H9 (cell line): ENCODE measurements at regions not wholly inside any gene's neighbourhood (a gene's known extent, or its start where the extent isn't known, plus 50 kb on each side); places are given as distances from the start of the nearest gene placed in this dataset.

ENCODE experiments used
- DNase-seq: peaks from one replicate; pipeline ENCODE4 v3.0.0-alpha.2; 2017
- H2AFZ ChIP-seq: one replicate; pipeline ENCODE4 v1.6.1; 2013; ENCODE audit warnings: mild to moderate bottlenecking, low read length, control low read depth, moderate library complexity
- H2AK5ac ChIP-seq: 2 replicates; pipeline ENCODE4 v1.6.1; 2013; ENCODE audit warnings: low read length, control low read depth, mixed read lengths; ENCODE audit not compliant: insufficient read length
- H2BK120ac ChIP-seq: one replicate; pipeline ENCODE4 v1.6.1; 2013; ENCODE audit warnings: low read depth, mild to moderate bottlenecking, low read length, control low read depth, inconsistent platforms; ENCODE audit not compliant: poor library complexity, severe bottlenecking
- H2BK12ac ChIP-seq: 2 replicates; pipeline ENCODE4 v1.6.1; 2013; ENCODE audit warnings: low read length, control low read depth, mixed read lengths, low read depth; ENCODE audit not compliant: insufficient read length
- H2BK15ac ChIP-seq: 2 replicates; pipeline ENCODE4 v1.6.1; 2013; ENCODE audit warnings: low read depth, low read length, control low read depth
- H2BK20ac ChIP-seq: one replicate; pipeline ENCODE4 v1.6.1; 2013; ENCODE audit warnings: low read depth, mild to moderate bottlenecking, low read length, control low read depth, inconsistent platforms; ENCODE audit not compliant: poor library complexity, severe bottlenecking
- H2BK5ac ChIP-seq: 2 replicates; pipeline ENCODE4 v1.6.1; 2013; ENCODE audit warnings: low read length, control low read depth, mixed read lengths; ENCODE audit not compliant: insufficient read length
- H3K14ac ChIP-seq: 2 replicates; pipeline ENCODE4 v1.6.1; 2013; ENCODE audit warnings: low read length, control low read depth; ENCODE audit not compliant: insufficient read depth
- H3K18ac ChIP-seq: 2 replicates; pipeline ENCODE4 v1.6.1; 2013; ENCODE audit warnings: low read depth, mild to moderate bottlenecking, mixed read lengths, low read length, control low read depth; ENCODE audit not compliant: insufficient read length
- H3K23ac ChIP-seq: 2 replicates; pipeline ENCODE4 v1.6.1; 2013; ENCODE audit warnings: low read length, control low read depth, mixed read lengths, low read depth; ENCODE audit not compliant: insufficient read length
- H3K23me2 ChIP-seq: 2 replicates; pipeline ENCODE4 v1.6.1; 2013; ENCODE audit warnings: low read depth, mild to moderate bottlenecking, mixed read lengths, low read length, control low read depth; ENCODE audit not compliant: insufficient read length, poor library complexity, severe bottlenecking
- H3K27ac ChIP-seq: 2 replicates; pipeline ENCODE4 v1.5.1; 2013; ENCODE audit warnings: low read length, control low read depth, mixed read lengths, low read depth; ENCODE audit not compliant: insufficient read length
- H3K27me3 ChIP-seq: 2 replicates; pipeline ENCODE4 v1.6.1; 2013; ENCODE audit warnings: low read length, control low read depth, inconsistent platforms; ENCODE audit not compliant: insufficient read depth
- H3K4ac ChIP-seq: 2 replicates; pipeline ENCODE4 v1.6.1; 2013; ENCODE audit warnings: low read depth, mild to moderate bottlenecking, control low read depth, inconsistent platforms, low read length, moderate library complexity
- H3K4me1 ChIP-seq: 2 replicates; pipeline ENCODE4 v1.6.1; 2013; ENCODE audit warnings: low read length, control low read depth, inconsistent platforms; ENCODE audit not compliant: insufficient read depth
- H3K4me2 ChIP-seq: 2 replicates; pipeline ENCODE4 v1.6.1; 2013; ENCODE audit warnings: low read length, control low read depth, mixed read lengths; ENCODE audit not compliant: insufficient read length, insufficient read depth
- H3K56ac ChIP-seq: 2 replicates; pipeline ENCODE4 v1.6.1; 2013; ENCODE audit warnings: low read depth, mild to moderate bottlenecking, mixed read lengths, low read length, control low read depth; ENCODE audit not compliant: insufficient read length
- H3K79me1 ChIP-seq: 2 replicates; pipeline ENCODE4 v1.6.1; 2013; ENCODE audit warnings: low read depth, mild to moderate bottlenecking, moderate library complexity, low read length, control low read depth, inconsistent platforms; ENCODE audit not compliant: insufficient read depth, poor library complexity, severe bottlenecking
- H3K79me2 ChIP-seq: 2 replicates; pipeline ENCODE4 v1.6.1; 2013; ENCODE audit warnings: low read length, control low read depth, inconsistent platforms; ENCODE audit not compliant: insufficient read depth
- H3K9ac ChIP-seq: 2 replicates; pipeline ENCODE4 v1.6.1; 2013; ENCODE audit warnings: low read length, control low read depth, mixed read lengths; ENCODE audit not compliant: insufficient read length; ENCODE audit errors: extremely low read depth
- H3K9me3 ChIP-seq: one replicate; pipeline ENCODE4 v1.6.1; 2013; ENCODE audit warnings: low read depth, low read length, inconsistent platforms; ENCODE audit not compliant: control insufficient read depth
- H3T11ph ChIP-seq: one replicate; pipeline ENCODE4 v1.6.1; 2013; ENCODE audit warnings: mild to moderate bottlenecking, low read length, control low read depth, inconsistent platforms
- H4K20me1 ChIP-seq: one replicate; pipeline ENCODE4 v1.6.1; 2013; ENCODE audit not compliant: control insufficient read depth, insufficient read length, insufficient read depth
- H4K5ac ChIP-seq: 2 replicates; pipeline ENCODE4 v1.6.1; 2013; ENCODE audit warnings: low read depth, mild to moderate bottlenecking, mixed read lengths, low read length, control low read depth; ENCODE audit not compliant: insufficient read length
- H4K8ac ChIP-seq: replicated peaks from 2 replicates; pipeline ENCODE4 v1.6.1; 2013; ENCODE audit warnings: low read length, control low read depth, mixed read lengths, low read depth; ENCODE audit not compliant: insufficient read length
- H4K91ac ChIP-seq: 2 replicates; pipeline ENCODE4 v1.6.1; 2013; ENCODE audit warnings: low read depth, mild to moderate bottlenecking, moderate library complexity, mixed read lengths, low read length, control low read depth; ENCODE audit not compliant: insufficient read length
- H3K27ac Mint-ChIP-seq, 3 experiments: 2 replicates in 2 of 3; 3 replicates in 1 of 3; pipeline ENCODE4 v1.8.0; 2020 to 2021; ENCODE audit warnings: mixed read lengths in 3 of 3, mild to moderate bottlenecking in 1 of 3, moderate library complexity in 1 of 3
- H3K27me3 Mint-ChIP-seq: 2 replicates; pipeline ENCODE4 v1.8.0; 2021; ENCODE audit warnings: low read depth, mild to moderate bottlenecking, moderate library complexity, mixed read lengths
- H3K36me3 Mint-ChIP-seq, 3 experiments: 2 replicates in 2 of 3; 3 replicates in 1 of 3; pipeline ENCODE4 v1.8.0; 2020 to 2021; ENCODE audit warnings: low read depth in 3 of 3, mixed read lengths in 3 of 3; ENCODE audit not compliant: insufficient read depth in 1 of 3
- H3K4me1 Mint-ChIP-seq, 2 experiments: 2 replicates each; pipeline ENCODE4 v1.8.0; 2020; ENCODE audit warnings: mixed read lengths in 2 of 2
- H3K4me3 Mint-ChIP-seq, 2 experiments: 2 replicates in 1 of 2; 3 replicates in 1 of 2; pipeline ENCODE4 v1.8.0; 2020 to 2021; ENCODE audit warnings: mild to moderate bottlenecking in 2 of 2, mixed read lengths in 2 of 2, moderate library complexity in 1 of 2
- H3K9me3 Mint-ChIP-seq, 2 experiments: 2 replicates in 1 of 2; 3 replicates in 1 of 2; pipeline ENCODE4 v1.8.0; 2020; ENCODE audit warnings: mild to moderate bottlenecking in 2 of 2, mixed read lengths in 2 of 2, moderate library complexity in 1 of 2
- CTCF ChIP-seq: fragments of 200-600 bp; sonication (generic); conservative IDR thresholded peaks from 3 replicates; pipeline ENCODE4 v1.8.0; 2021; ENCODE audit warnings: antibody characterized with exemption, mild to moderate bottlenecking
- WGBS: extraction: QIAGEN DNeasy Blood & Tissue Kit; methylation state at CpG from one replicate; pipeline ENCODE4 v1.1.7; 2013; ENCODE audit warnings: missing lambda C conversion rate, low lambda C conversion rate, mixed read lengths; ENCODE audit not compliant: insufficient read length; ENCODE audit errors: extremely low coverage; 5-methylcytosine and 5-hydroxymethylcytosine counted together

DNA sequence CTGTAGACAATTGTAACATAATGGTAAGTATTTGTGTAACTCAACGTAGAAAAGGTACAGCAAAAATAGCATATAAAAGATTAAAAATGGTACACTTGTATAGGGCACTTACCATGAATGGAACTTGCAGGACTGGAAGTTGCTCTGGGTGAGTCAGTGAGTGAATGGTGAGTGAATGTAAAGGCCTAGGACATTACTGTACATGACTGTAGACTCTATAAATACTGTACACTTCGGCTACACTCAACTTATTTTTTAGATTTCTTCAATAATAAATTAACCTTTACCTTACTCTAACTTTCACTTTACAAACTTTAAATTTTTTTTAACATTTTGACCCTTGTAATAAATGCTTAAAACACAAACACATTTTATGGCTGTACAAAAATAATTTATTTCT is 72.1 kb upstream of the FAM216B start:
- Histone ChIP-seq H4K5ac (no peak overlapping the region), H2BK120ac (no peak overlapping the region), H2BK12ac (no peak overlapping the region), H3K4ac (no peak overlapping the region), H4K8ac (no peak overlapping the region), H2AK5ac (no peak overlapping the region), H3K79me2 (no peaks in the 10 kb centered on the region), H3K79me1 (no peaks in the 10 kb centered on the region), H3K23ac (no peak overlapping the region), H3K56ac (no peak overlapping the region), H4K20me1 (no peaks in the 10 kb centered on the region), H2BK5ac (no peak overlapping the region), H2BK20ac (no peak overlapping the region), H3K23me2 (no peaks in the 10 kb centered on the region), H3K9me3 (no peaks in the 10 kb centered on the region), H4K91ac (no peak overlapping the region), H3K27ac (no peak overlapping the region), H2BK15ac (no peak overlapping the region), H3K27me3 (no peaks in the 10 kb centered on the region), H2AFZ (no peak overlapping the region), H3K4me1 (no peaks in the 10 kb centered on the region), H3K18ac (no peak overlapping the region), H3K14ac (no peak overlapping the region), H3K4me2 (no peak overlapping the region), H3T11ph (no peak overlapping the region), H3K9ac (no peak overlapping the region)
- Mint-ChIP-seq H3K36me3 (no peaks in the 10 kb centered on the region; a peak in 1 of 7 replicates), H3K27ac (no peak overlapping the region), H3K27me3 (no peaks in the 10 kb centered on the region; the same call in 1 of the 2 replicates), H3K4me1 (no peaks in the 10 kb centered on the region), H3K9me3 (no peaks in the 10 kb centered on the region; a peak in 2 of 5 replicates), H3K4me3 (no peak overlapping the region)
- no peak for DNase-seq
- WGBS: no CpG with 5 or more reads among the region's 2 CpGs
- no peak for TF ChIP-seq CTCF
